HG02938 (cell line): ENCODE measurements at regions not wholly inside any gene's neighbourhood (a gene's known extent, or its start where the extent isn't known, plus 50 kb on each side); places are given as distances from the start of the nearest gene placed in this dataset.
"Not testable (repeated sequence)": the region's sequence is repeated elsewhere in the genome, so short reads cannot be mapped to it uniquely, and the experiment has no call there.

Experiments
- ATAC-seq: cut with Tn5 transposase; IDR thresholded peaks from one replicate; pipeline ENCODE4 v1.9.1; 2021; ENCODE audit warnings: mild to moderate bottlenecking, moderate library complexity; ENCODE audit not compliant: unreplicated experiment

DNA sequence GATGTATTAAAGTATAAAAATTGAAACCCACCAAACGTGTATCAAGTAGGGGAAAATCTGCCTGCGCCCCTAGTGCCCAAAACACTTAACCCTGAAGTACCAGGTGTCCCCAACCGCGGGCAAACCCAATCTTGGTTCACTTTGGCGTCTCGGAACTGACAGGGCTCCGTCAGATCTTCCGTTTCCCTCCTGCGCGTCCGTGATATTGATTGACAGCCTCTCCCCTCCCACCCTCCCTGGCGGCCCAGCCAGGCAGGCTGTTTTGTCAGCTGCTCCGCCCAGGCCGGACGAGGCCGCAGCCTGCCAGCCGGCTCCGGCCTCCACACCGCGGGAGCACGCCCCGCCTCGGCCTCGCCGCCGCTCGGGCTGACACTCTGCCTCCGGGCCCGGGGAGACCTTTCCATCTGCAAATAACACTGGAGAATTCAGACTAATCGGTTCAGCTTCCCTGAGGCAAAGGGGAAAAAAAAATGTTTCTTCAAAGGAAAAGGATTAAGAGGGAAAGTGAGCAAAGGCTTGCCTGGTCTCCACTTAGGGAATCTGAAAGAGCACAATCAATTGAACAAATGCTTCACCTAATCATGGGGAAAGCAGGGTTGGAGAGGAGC, 234.9 kb upstream of the MCHR2 start:
- ATAC-seq: peak; percentile 99

- ATAC-seq: peak; percentile 11
Observed at GRCh38 chr6:100228437-100228833, 234.4 kb upstream of the MCHR2 start.

- no peak for ATAC-seq
Observed at GRCh38 chr6:100226811-100227210, 232.8 kb upstream of the MCHR2 start.

DNA sequence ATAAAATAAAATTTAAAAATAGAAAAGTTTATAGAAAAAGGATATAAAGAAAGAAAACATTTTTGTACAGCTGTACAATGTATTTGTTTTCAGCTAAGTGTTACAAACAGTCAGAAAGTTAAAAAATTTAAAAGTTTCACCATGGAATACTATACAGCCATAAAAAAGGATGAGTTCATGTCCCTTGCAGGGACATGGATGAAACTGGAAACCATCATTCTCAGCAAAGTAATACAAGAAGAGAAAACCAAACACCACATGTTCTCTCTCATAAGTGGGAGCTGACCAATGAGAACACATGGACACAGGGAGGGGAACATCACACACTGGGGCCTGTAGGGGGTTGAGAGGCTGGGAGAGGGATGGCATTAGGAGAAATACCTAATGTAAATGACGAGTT, 229.9 kb upstream of the MCHR2 start:
- not testable (repeated sequence) for ATAC-seq

DNA sequence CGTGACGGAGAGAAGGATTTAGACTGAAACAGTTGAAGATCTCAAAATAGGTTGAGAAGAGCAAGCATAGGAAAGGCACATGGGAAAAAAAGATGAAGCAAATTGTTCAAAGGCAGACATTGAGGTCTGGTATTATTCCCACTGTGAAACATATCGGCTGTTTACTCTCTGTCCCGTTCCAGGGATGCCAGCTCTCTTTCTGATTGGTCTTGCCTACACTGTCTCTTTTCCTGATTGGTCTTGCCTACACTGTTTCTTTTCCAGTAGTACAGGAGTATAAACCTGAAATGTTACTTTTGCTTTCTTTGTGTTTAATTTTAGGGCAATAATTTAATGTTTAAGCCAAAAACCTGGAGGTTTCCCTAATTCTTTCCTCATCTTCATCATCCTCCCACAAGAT, 226.5 kb upstream of the MCHR2 start:
- no peak for ATAC-seq

- no peak for ATAC-seq
Observed at GRCh38 chr6:100217225-100218012, 223.4 kb upstream of the MCHR2 start.

DNA sequence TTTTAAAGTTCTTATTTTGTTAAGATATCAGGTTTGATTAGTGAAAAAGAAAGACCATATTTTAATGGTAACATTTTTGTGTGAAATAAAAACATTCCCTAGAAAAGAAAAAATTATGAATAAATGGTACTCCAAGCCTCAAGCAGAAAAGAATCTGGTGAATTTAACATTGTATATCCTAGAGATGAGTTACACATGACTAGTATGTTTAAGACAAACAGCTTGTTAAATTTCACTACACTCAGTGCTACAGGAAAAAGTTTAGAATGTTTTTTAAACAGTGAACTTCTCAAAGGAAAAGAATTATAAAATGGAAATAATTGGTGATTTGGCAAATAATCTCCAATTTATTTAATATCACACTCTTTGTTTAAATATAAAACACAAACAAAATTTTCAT, 222.7 kb upstream of the MCHR2 start:
- ATAC-seq: no peak

GRCh38 chr6:100212131-100212530, 218.1 kb upstream of the MCHR2 start:
- no peak for ATAC-seq

DNA sequence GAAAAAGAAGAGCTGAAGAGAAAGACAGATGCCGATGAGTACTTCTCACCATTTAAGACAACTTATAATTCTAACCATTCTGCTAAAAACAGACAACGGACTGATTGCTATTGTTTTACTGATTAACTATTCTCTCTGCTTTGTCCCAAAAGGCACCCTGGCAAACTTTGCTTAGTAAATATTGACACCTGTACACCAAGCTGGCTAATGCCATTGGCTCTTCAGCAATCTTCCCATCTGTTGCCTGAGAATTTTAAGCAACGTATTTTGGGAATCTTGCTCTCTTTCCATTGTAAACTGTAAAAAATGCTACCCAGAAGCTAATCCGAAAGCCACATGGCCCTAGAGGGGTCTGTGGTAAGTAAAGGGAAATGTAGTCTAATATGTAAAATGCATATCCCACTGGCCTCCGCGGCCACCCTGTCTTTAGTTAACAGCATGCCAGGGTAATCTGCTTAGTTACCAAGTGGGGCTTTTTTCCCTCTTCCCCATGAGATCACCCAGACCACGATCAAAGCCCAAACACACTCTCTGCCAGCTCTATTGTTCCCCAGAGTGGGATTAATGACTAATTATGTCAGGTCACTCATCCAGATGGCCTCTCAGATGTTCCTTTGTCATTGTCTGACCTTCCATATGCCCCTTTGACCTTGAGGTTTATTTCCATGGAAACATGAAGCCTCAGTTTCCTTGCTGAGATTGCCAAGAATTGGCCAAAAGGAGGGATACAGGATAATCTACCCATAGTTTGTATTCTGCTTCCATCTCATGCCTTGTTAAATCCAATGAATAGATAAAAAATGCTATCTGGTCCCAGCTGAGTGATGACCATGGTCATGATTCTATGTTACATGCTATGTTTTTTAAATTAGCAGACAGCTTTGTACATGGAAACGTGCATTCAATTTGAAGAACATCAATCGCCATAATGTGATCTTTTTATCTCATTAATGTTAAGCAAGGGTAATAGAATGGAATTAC, 216.4 kb upstream of the MCHR2 start:
- ATAC-seq: no peak

DNA sequence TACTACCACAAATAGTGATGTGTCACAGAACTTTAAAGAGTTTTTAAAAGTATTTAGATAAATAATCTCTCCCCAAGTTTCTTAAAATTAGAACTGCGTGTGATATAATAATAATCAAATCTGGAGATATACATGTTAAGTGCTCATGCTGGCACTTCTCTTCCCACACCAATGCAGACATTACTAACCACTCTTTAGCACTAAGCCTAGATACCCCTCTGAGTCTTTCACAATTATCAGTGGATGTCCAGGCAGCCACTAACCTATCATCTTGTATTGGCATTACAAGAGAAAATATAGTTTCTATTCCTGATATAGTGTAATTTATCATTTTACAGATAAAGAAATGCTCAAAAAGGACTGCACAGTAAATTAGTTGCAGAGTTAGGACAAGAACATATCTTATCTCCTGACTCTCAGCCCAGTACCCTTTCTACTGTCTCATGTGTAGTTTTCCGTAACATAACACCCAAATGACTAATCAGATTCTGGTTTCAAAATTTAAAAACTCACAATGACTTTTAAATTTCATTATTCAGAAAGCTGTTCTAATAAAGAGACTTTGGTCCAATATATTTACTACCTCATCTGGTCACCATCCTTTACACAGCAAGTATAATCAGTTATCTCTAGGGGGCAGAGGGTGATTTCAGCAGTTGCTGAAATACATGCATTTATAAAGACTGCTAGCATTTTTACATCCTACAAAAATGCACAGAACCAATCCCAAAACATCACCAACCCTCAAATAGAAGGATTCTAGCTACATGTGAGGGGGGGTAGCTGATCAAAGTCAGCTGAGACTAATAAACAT, 215.5 kb upstream of the MCHR2 start:
- ATAC-seq: no peak

DNA sequence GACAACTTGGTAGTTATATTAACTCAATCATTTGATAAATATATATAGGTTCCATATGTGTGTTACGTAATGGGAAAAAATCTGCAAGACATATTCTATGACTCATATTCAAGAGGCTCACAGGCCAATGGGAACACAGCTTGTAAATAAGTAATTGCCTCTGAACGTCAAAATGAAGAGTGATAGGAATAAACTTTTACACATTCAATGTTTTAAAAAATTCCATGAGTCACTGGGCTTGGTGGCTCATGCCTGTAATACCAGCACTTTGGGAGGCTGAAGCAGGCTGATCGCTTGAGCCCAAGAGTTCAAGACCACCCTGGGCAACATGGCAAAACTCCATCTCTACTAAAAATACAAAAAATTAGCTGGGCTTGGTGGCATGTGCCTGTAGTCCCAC, 209.4 kb upstream of the MCHR2 start:
- no peak for ATAC-seq

DNA sequence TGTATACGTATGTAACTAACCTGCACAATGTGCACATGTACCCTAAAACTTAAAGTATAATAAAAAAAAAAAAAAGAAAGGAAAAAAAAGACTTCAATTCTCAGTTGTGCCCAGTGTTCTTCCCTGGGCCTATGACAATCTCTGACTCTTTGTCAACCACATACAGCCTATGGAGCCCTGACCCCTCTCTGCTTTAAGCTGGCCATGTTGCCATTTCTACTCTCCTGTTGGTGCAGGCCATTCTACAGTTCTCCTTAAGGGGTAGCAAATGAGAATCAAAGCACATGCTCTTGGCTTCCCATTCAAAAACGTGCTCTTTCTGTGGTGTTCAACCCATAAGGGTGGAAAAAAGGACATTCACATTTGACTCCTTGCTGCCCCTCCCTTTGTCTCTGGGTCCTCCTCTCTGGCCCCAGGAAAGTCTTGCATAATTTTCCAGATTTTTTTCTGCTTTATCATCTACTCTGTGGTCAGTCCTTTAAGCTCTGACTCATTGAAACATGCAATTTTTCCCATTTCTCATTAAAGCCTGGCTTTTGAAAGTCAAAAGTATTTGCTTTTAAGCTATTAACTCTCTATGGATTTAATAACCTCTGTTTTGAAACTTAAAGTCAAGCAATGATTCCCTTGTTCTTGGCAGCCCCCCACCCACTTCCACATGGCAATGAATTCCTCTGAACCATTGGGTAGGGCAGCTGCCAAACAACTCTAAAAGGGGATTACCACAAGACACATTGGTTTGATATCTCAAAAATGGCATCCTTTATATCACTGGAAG, 208.6 kb upstream of the MCHR2 start:
- ATAC-seq: no peak

GRCh38 chr6:100196214-100196982, 202.4 kb upstream of the MCHR2 start:
- ATAC-seq: not testable (repeated sequence)

- not testable (repeated sequence) for ATAC-seq
Observed at GRCh38 chr6:100195244-100195643, 201.2 kb upstream of the MCHR2 start.

GRCh38 chr6:100194535-100194934, 200.5 kb upstream of the MCHR2 start:
- no peak for ATAC-seq

GRCh38 chr6:100188754-100189153, 194.7 kb upstream of the MCHR2 start:
- ATAC-seq: no peak

DNA sequence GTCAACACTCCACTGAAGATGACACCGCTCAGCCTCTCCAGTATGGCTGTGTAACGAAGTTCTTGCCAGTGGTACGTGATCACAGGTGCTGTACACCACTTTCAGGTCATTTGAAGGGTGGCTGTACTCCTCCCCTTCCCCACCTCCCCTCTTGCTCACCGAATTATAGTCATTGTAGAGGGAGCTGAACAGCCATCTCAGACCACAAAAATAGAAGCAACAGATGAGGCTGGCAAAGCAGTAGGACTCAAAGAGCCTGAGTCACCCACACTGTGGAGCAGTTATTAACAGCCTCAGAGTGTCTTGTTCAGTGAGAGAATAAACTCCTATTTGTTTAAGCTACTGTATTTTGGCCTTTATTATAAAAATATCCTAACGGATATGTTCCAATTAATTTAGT, 192.5 kb upstream of the MCHR2 start:
- no peak for ATAC-seq

GRCh38 chr6:100185615-100186014, 191.6 kb upstream of the MCHR2 start:
- peak; percentile 77 for ATAC-seq

- ATAC-seq: no peak
Observed at GRCh38 chr6:100184473-100184872, 190.4 kb upstream of the MCHR2 start.
